HCT116 (cell line): ENCODE measurements at regions not wholly inside any gene's neighbourhood (a gene's known extent, or its start where the extent isn't known, plus 50 kb on each side); places are given as distances from the start of the nearest gene placed in this dataset.

ENCODE experiments used
- ATAC-seq: fragments of 200-7000 bp; cut with Tn5 transposase; 2 replicates; pipeline ENCODE4 v1.9.1; 2020; ENCODE audit warnings: mild to moderate bottlenecking, moderate library complexity
- BruUV-seq: library from RNA; stranded (reverse); fragments of 400-500 nt; replicated peaks from 2 replicates; lab custom pipeline; 2021; lab: Mats Ljungman, UMichigan
- CTCF ChIA-PET: fragments of 300-600 bp; sonication (Branson Sonifier 250); formaldehyde crosslinking; loops from one replicate; lab custom pipeline; 2021; ENCODE audit warnings: antibody characterized with exemption; lab: Charles Lee
- POLR2A ChIA-PET: fragments of 300-600, 350-600 bp; sonication (Branson Sonifier 250); formaldehyde crosslinking; loops from one replicate; lab custom pipeline; 2021; ENCODE audit warnings: antibody characterized with exemption; lab: Charles Lee
- RAD21 ChIA-PET, 2 experiments: fragments of 300-600 bp; sonication (Branson Sonifier 250); formaldehyde crosslinking; loops; one replicate each; lab custom pipeline; 2023; ENCODE audit warnings: low total read pairs in 2 of 2; ENCODE audit not compliant: uncharacterized antibody in 2 of 2, unreplicated experiment in 2 of 2, low non-redundant PET in 1 of 2; lab: Charles Lee
- DNase-seq: peaks from one replicate; pipeline ENCODE4 v3.0.0-alpha.2; 2010; ENCODE audit warnings: low read depth, low spot score
- H2AFZ ChIP-seq: fragments of 200-600 bp; shearing (Covaris generic), sonication (generic); 2 replicates; pipeline ENCODE4 v1.6.1; 2017; ENCODE audit warnings: low read depth, mixed run types, mixed read lengths, antibody characterized with exemption, low read length; ENCODE audit not compliant: poor library complexity, severe bottlenecking
- H3K27ac ChIP-seq: 2 replicates; pipeline ENCODE4 v1.5.1; 2012; ENCODE audit warnings: low read depth, low read length
- H3K27me3 ChIP-seq: fragments of 200-600 bp; sonication (generic); 2 replicates; pipeline ENCODE4 v1.6.1; 2016; ENCODE audit warnings: mixed run types, low read length, mixed read lengths; ENCODE audit not compliant: insufficient read depth
- H3K36me3 ChIP-seq, 2 experiments: fragments of 200-500 bp in 1 of 2; fragments of 200-600 bp in 1 of 2; sonication (Bioruptor generic) in 1 of 2; sonication (generic) in 1 of 2; 2 replicates each; pipeline versions ENCODE4 v1.5.1 to v1.6.1; 2014 to 2016; ENCODE audit warnings: low read length in 2 of 2, inconsistent platforms in 1 of 2, mixed read lengths in 1 of 2, mixed run types in 1 of 2; ENCODE audit not compliant: insufficient read depth in 2 of 2, control insufficient read depth in 1 of 2
- H3K4me1 ChIP-seq, 2 experiments: fragments of 200-600 bp in 1 of 2; sonication (generic) in 1 of 2; 2 replicates each; pipeline versions ENCODE4 v1.5.1 to v1.6.1; 2012 to 2017; ENCODE audit warnings: low read length in 2 of 2, inconsistent platforms in 1 of 2, mild to moderate bottlenecking in 1 of 2, mixed read lengths in 1 of 2, mixed run types in 1 of 2, moderate library complexity in 1 of 2; ENCODE audit not compliant: insufficient read depth in 2 of 2, control insufficient read depth in 1 of 2
- H3K4me2 ChIP-seq: fragments of 200-600 bp; sonication (generic); 2 replicates; pipeline ENCODE4 v1.6.1; 2017; ENCODE audit warnings: mixed run types, low read length, mixed read lengths
- H3K4me3 ChIP-seq, 2 experiments: fragments of 200-600 bp in 1 of 2; sonication (generic) in 1 of 2; replicated peaks in 1 of 2; 2 replicates each; pipeline ENCODE4 v1.5.1; 2011 to 2016; ENCODE audit warnings: low read length in 2 of 2, control low read depth in 1 of 2, low read depth in 1 of 2, mild to moderate bottlenecking in 1 of 2, mixed read lengths in 1 of 2, mixed run types in 1 of 2
- H3K79me2 ChIP-seq: fragments of 200-600 bp; sonication (generic); 2 replicates; pipeline ENCODE4 v1.6.1; 2017; ENCODE audit warnings: mild to moderate bottlenecking, mixed run types, low read length, moderate library complexity, mixed read lengths; ENCODE audit not compliant: insufficient read depth
- H3K9ac ChIP-seq: fragments of 200-600 bp; sonication (generic); 2 replicates; pipeline ENCODE4 v1.6.1; 2016; ENCODE audit warnings: low read length, mixed read lengths
- H3K9me2 ChIP-seq: fragments of 200-600 bp; sonication (generic), shearing (Covaris generic); 2 replicates; pipeline ENCODE4 v1.6.1; 2017; ENCODE audit warnings: mixed run types, mild to moderate bottlenecking, moderate library complexity; ENCODE audit not compliant: insufficient read depth
- H3K9me3 ChIP-seq, 2 experiments: fragments of 200-500 bp in 1 of 2; fragments of 200-600 bp in 1 of 2; sonication (Bioruptor generic) in 1 of 2; sonication (generic) in 1 of 2; 2 replicates each; pipeline ENCODE4 v1.6.1; 2014 to 2017; ENCODE audit warnings: low read length in 2 of 2, mixed read lengths in 2 of 2, inconsistent platforms in 1 of 2, low read depth in 1 of 2, mild to moderate bottlenecking in 1 of 2, mixed run types in 1 of 2, moderate library complexity in 1 of 2; ENCODE audit not compliant: control insufficient read depth in 1 of 2, insufficient read depth in 1 of 2
- H4K20me1 ChIP-seq: fragments of 200-600 bp; sonication (generic), shearing (Covaris generic); 2 replicates; pipeline ENCODE4 v1.6.1; 2017; ENCODE audit warnings: mixed run types, mild to moderate bottlenecking, moderate library complexity; ENCODE audit not compliant: insufficient read depth
- ATF3 ChIP-seq: IDR thresholded peaks from 2 replicates; pipeline ENCODE4 v1.6.1; 2012
- CBX3 ChIP-seq: IDR thresholded peaks from 2 replicates; pipeline ENCODE4 v1.6.1; 2012; ENCODE audit warnings: low read depth
- CEBPB ChIP-seq: IDR thresholded peaks from 2 replicates; pipeline ENCODE4 v1.6.1; 2012; ENCODE audit warnings: low read depth
- EGR1 ChIP-seq: IDR thresholded peaks from 2 replicates; pipeline ENCODE4 v1.6.1; 2012; ENCODE audit warnings: low read depth
- ELF1 ChIP-seq: IDR thresholded peaks from 2 replicates; pipeline ENCODE4 v1.6.1; 2012; ENCODE audit warnings: low read depth, borderline replicate concordance
- EZH2 ChIP-seq: fragments of 200-600 bp; sonication (generic); IDR thresholded peaks from 2 replicates; pipeline ENCODE4 v1.6.1; 2017; ENCODE audit warnings: antibody characterized with exemption, mixed run types
- EZH2phosphoT487 ChIP-seq: fragments of 200-600 bp; IDR thresholded peaks from 2 replicates; pipeline ENCODE4 v1.6.1; 2018; ENCODE audit warnings: antibody characterized with exemption, borderline replicate concordance
- FOSL1 ChIP-seq: IDR thresholded peaks from 2 replicates; pipeline ENCODE4 v1.6.1; 2012; ENCODE audit warnings: low read depth
- MAX ChIP-seq: IDR thresholded peaks from 2 replicates; pipeline ENCODE4 v1.6.1; 2012
- POLR2A ChIP-seq: IDR thresholded peaks from 2 replicates; pipeline ENCODE4 v1.7.0; 2011; ENCODE audit warnings: borderline replicate concordance; ENCODE audit not compliant: insufficient read depth, insufficient read length; ENCODE audit errors: extremely low read depth
- REST ChIP-seq: IDR thresholded peaks from 2 replicates; pipeline ENCODE4 v1.6.1; 2012; ENCODE audit warnings: low read depth
- SIN3A ChIP-seq: IDR thresholded peaks from 2 replicates; pipeline ENCODE4 v1.6.1; 2012; ENCODE audit warnings: low read depth
- SP1 ChIP-seq: IDR thresholded peaks from 2 replicates; pipeline ENCODE4 v1.6.1; 2012; ENCODE audit warnings: low read depth
- SRF ChIP-seq: IDR thresholded peaks from 2 replicates; pipeline ENCODE4 v1.6.1; 2012; ENCODE audit warnings: low read depth
- TCF7L2 ChIP-seq: IDR thresholded peaks from 2 replicates; pipeline ENCODE4 v1.7.0; 2011; ENCODE audit warnings: borderline replicate concordance, inconsistent platforms; ENCODE audit not compliant: insufficient read depth, insufficient read length; ENCODE audit errors: extremely low read depth
- ZFX ChIP-seq: fragments of 450-650 bp; IDR thresholded peaks from 2 replicates; pipeline ENCODE4 v1.6.1; 2017
- ZNF274 ChIP-seq: fragments of 200-500 bp; sonication (Bioruptor generic); IDR thresholded peaks from 2 replicates; pipeline ENCODE4 v1.6.1; 2014; ENCODE audit warnings: mild to moderate bottlenecking, low read depth, low read length, inconsistent platforms
- intact Hi-C: fragments of 100-400 bp; cut with micrococcal nuclease; formaldehyde crosslinking; loops from 2 replicates; pipeline ENCODE4 v1.10.0; 2022

GRCh38 chr9:10875752-10876151, 262.9 kb upstream of the PTPRD start:
- TF ChIP-seq ATF3, result no peak
- no peak for TF ChIP-seq SRF
- TF ChIP-seq SP1, result no peak
- no peak for TF ChIP-seq FOSL1
- TF ChIP-seq EGR1, result no peak
- TF ChIP-seq, all 23 proteins: peak for 0
- Histone ChIP-seq H3K36me3 (no peaks in the 10 kb centered on the region), H3K27ac (no peak overlapping the region), H3K4me1 (no peaks in the 10 kb centered on the region), H3K27me3 (no peaks in the 10 kb centered on the region), H3K4me2 (no peak overlapping the region), H4K20me1 (no peaks in the 10 kb centered on the region), H3K4me3 (no peak overlapping the region), H3K9ac (no peak overlapping the region), H3K79me2 (no peaks in the 10 kb centered on the region), H2AFZ (no peak overlapping the region), H3K9me2 (no peaks in the 10 kb centered on the region), H3K9me3 (peaks cover 9 to 11% of the 10 kb centered on the region in 2 experiments; a peak in 3 of 4 replicates)
- ChIA-PET RAD21 (no interaction called here), POLR2A (no interaction called here), CTCF (no interaction called here)
- DNase-seq (no peak), ATAC-seq (no peak)
- no TSS peak for BruUV-seq
- intact Hi-C loops, result no loop called here

- Histone ChIP-seq H3K27me3 (no peaks in the 10 kb centered on the region), H3K9me2 (no peaks in the 10 kb centered on the region), H3K4me1 (no peaks in the 10 kb centered on the region), H3K9ac (no peak overlapping the region), H2AFZ (no peak overlapping the region), H3K36me3 (no peaks in the 10 kb centered on the region), H3K27ac (no peak overlapping the region), H3K9me3 (peaks cover 9 to 11% of the 10 kb centered on the region in 2 experiments; a peak in 3 of 4 replicates), H3K4me2 (no peak overlapping the region), H3K4me3 (no peak overlapping the region), H3K79me2 (no peaks in the 10 kb centered on the region), H4K20me1 (no peaks in the 10 kb centered on the region)
- ATAC-seq (no peak), DNase-seq (no peak)
- ChIA-PET POLR2A (no interaction called here), RAD21 (no interaction called here), CTCF (no interaction called here)
- intact Hi-C loops, result no loop called here
- no TSS peak for BruUV-seq
- TF ChIP-seq EZH2phosphoT487 (no peak), CBX3 (no peak), REST (no peak), FOSL1 (no peak), CEBPB (no peak), ZNF274 (no peak), EZH2 (no peak), POLR2A (no peak), EGR1 (no peak), SP1 (no peak), ATF3 (no peak), SIN3A (no peak), ZFX (no peak), TCF7L2 (no peak), SRF (no peak), ELF1 (no peak), MAX (no peak)
Measured at GRCh38 chr9:10876333-10876732, 263.5 kb upstream of the PTPRD start.
